ENCODE measurements at regions not wholly inside any gene's neighbourhood (a gene's known extent, or its start where the extent isn't known, plus 50 kb on each side); places are given as distances from the start of the nearest gene placed in this dataset.

DNA sequence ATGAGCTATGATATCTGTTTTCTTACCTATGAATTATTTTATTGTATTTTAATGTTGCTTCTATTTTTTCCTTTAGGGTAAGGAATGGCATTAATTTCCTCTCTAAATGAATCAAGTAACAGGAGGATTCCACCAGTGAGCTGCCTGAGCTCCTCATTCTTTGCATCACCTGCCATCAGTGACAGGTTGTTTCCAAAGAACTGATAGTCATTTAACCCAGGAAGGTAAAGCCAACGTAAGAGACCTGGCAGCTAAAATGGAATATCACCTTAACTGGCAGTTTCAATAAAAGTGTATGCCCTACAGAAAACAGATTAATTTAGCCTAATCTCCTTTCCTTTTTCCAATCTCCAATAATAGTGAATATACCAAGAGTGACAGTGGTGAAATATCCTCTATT is 812.0 kb downstream of the SLITRK5 start:
- TF ChIP-seq, protein P1, sequence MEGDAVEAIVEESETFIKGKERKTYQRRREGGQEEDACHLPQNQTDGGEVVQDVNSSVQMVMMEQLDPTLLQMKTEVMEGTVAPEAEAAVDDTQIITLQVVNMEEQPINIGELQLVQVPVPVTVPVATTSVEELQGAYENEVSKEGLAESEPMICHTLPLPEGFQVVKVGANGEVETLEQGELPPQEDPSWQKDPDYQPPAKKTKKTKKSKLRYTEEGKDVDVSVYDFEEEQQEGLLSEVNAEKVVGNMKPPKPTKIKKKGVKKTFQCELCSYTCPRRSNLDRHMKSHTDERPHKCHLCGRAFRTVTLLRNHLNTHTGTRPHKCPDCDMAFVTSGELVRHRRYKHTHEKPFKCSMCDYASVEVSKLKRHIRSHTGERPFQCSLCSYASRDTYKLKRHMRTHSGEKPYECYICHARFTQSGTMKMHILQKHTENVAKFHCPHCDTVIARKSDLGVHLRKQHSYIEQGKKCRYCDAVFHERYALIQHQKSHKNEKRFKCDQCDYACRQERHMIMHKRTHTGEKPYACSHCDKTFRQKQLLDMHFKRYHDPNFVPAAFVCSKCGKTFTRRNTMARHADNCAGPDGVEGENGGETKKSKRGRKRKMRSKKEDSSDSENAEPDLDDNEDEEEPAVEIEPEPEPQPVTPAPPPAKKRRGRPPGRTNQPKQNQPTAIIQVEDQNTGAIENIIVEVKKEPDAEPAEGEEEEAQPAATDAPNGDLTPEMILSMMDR (conservative IDR thresholded peaks at IDR 0.05): no peak
- no peak for TF ChIP-seq EZH2 (IDR thresholded peaks at IDR 0.05; ENCODE audit: low read depth)
